ENCODE measurements at regions not wholly inside any gene's neighbourhood (a gene's known extent, or its start where the extent isn't known, plus 50 kb on each side); places are given as distances from the start of the nearest gene placed in this dataset.

DNA sequence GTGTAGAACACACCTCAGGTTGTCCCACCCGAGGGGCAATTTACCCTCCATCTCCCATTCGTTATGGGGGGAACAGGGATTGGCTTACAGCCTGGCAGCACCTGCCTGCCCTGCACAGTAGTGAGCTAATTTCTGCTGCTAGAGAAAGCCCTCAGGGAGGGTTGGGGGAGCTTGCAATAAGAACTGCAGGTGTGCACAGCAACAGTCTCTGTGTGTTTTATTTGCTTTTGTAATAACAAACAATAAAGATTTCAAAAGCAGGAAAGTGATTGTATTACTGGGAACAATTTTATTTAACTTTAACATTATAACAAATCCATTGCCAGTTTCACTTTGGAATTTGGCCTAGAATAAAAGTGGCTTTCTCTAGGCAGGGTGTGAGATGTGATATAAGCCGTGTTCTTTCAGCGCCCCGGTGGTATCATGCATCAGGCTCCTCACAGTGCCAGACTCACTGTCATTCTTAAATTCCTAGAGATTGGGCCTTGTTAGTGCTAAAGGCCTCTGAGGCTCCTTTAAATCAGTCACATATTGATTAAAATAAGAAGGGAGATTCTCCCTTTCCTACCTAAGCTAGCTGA lies 81.1 kb downstream of the RMI1 start:
- H3K79me2 ChIP-seq (ENCODE audit: control insufficient read depth, insufficient read depth, low read length) = no peaks in the 10 kb centered on the region
- no peaks in the 10 kb centered on the region for H3K27me3 ChIP-seq (ENCODE audit: control insufficient read depth in 2 of 2, insufficient read depth in 2 of 2, low read length in 2 of 2)
- no peak overlapping the region for H3K4me2 ChIP-seq (ENCODE audit: insufficient read depth, low read length)
- H3K9ac ChIP-seq (replicated peaks; ENCODE audit: extremely low read depth, insufficient read depth, low read length) = no peak overlapping the region
- H3K9me3 ChIP-seq (replicated peaks; ENCODE audit: control insufficient read depth, insufficient read depth, low read length) = no peaks in the 10 kb centered on the region
- no peak for TF ChIP-seq EZH2 (IDR thresholded peaks at IDR 0.05; ENCODE audit: borderline replicate concordance, low read depth, low read length, severe bottlenecking)
- TF ChIP-seq POLR2AphosphoS5 (IDR thresholded peaks at IDR 0.05; ENCODE audit: insufficient read depth, low read depth, low read length) = no peak
- TF ChIP-seq, protein P1, sequence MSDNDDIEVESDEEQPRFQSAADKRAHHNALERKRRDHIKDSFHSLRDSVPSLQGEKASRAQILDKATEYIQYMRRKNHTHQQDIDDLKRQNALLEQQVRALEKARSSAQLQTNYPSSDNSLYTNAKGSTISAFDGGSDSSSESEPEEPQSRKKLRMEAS (IDR thresholded peaks at IDR 0.05; ENCODE audit: insufficient read depth, insufficient read length) = no peak
- no peak for TF ChIP-seq GATA2 (IDR thresholded peaks at IDR 0.05; ENCODE audit: insufficient read depth, insufficient read length, low read depth, low read length)
- no peak for TF ChIP-seq JUN (IDR thresholded peaks at IDR 0.05; ENCODE audit: borderline replicate concordance, insufficient read depth, insufficient read length, low read depth)
- H3K4me3 ChIP-seq (replicated peaks in 1 of 3; ENCODE audit: insufficient read depth in 1 of 3, low read depth in 1 of 3, low read length in 3 of 3) = no peak overlapping the region
- ChIA-PET POLR2A (no interaction called here), CTCF (no interaction called here)
- H3K36me3 ChIP-seq (ENCODE audit: control insufficient read depth in 2 of 2, extremely low read depth in 1 of 2, insufficient read depth in 2 of 2, low read length in 2 of 2) = no peaks in the 10 kb centered on the region
- dilution Hi-C loops (cut with MboI; ENCODE audit: extremely low pct_ligation_motif_present, low sequenced_read_pairs) = no loop called here
- FAIRE-seq = no peak
- DNase-seq (ENCODE audit: low read depth, low spot score) = no peak
- intact Hi-C loops (cut with micrococcal nuclease) = no loop called here
- no peak overlapping the region for H3K27ac ChIP-seq (ENCODE audit: insufficient read depth, low read depth, low read length)
- H3K9me1 ChIP-seq (replicated peaks; ENCODE audit: control insufficient read depth, extremely low read depth, insufficient read depth, low read length) = no peaks in the 10 kb centered on the region
- no peak overlapping the region for H2AFZ ChIP-seq (ENCODE audit: low read depth, low read length)
- no peaks in the 10 kb centered on the region for H4K20me1 ChIP-seq (replicated peaks; ENCODE audit: control insufficient read depth, extremely low read depth, insufficient read depth, low read length)
- no TSS peak for BruUV-seq (replicated peaks)
- H3K4me1 ChIP-seq (ENCODE audit: control insufficient read depth, extremely low read depth, insufficient read depth, low read length) = no peaks in the 10 kb centered on the region

- BruUV-seq (replicated peaks) = no TSS peak
- TF ChIP-seq EZH2 (IDR thresholded peaks at IDR 0.05; ENCODE audit: borderline replicate concordance, low read depth, low read length, severe bottlenecking) (no peak), JUN (IDR thresholded peaks at IDR 0.05; ENCODE audit: borderline replicate concordance, insufficient read depth, insufficient read length, low read depth) (no peak), FOS (IDR thresholded peaks at IDR 0.05; ENCODE audit: borderline replicate concordance, insufficient read depth, low read length) (no peak), GATA2 (IDR thresholded peaks at IDR 0.05; ENCODE audit: insufficient read depth, insufficient read length, low read depth, low read length) (no peak), POLR2A (IDR thresholded peaks at IDR 0.05; ENCODE audit: low read depth, low read length) (no peak), POLR2AphosphoS5 (IDR thresholded peaks at IDR 0.05; ENCODE audit: insufficient read depth, low read depth, low read length) (no peak), MYC (IDR thresholded peaks at IDR 0.05; ENCODE audit: low read depth, low read length) (no peak)
- TF ChIP-seq, protein P2, sequence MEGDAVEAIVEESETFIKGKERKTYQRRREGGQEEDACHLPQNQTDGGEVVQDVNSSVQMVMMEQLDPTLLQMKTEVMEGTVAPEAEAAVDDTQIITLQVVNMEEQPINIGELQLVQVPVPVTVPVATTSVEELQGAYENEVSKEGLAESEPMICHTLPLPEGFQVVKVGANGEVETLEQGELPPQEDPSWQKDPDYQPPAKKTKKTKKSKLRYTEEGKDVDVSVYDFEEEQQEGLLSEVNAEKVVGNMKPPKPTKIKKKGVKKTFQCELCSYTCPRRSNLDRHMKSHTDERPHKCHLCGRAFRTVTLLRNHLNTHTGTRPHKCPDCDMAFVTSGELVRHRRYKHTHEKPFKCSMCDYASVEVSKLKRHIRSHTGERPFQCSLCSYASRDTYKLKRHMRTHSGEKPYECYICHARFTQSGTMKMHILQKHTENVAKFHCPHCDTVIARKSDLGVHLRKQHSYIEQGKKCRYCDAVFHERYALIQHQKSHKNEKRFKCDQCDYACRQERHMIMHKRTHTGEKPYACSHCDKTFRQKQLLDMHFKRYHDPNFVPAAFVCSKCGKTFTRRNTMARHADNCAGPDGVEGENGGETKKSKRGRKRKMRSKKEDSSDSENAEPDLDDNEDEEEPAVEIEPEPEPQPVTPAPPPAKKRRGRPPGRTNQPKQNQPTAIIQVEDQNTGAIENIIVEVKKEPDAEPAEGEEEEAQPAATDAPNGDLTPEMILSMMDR (IDR thresholded peaks at IDR 0.05; ENCODE audit: extremely low read depth in 1 of 2, insufficient read depth in 1 of 2, low read depth in 1 of 2, low read length in 2 of 2) = no peak
- TF ChIP-seq, protein P1 (IDR thresholded peaks at IDR 0.05; ENCODE audit: insufficient read depth, insufficient read length) = no peak
- no peak overlapping the region for H3K4me3 ChIP-seq (replicated peaks in 1 of 3; ENCODE audit: insufficient read depth in 1 of 3, low read depth in 1 of 3, low read length in 3 of 3)
- DNase-seq (ENCODE audit: low read depth, low spot score) (no peak), FAIRE-seq (no peak)
- H2AFZ ChIP-seq (ENCODE audit: low read depth, low read length) = no peak overlapping the region
- ChIA-PET POLR2A (no interaction called here), CTCF (no interaction called here)
- H3K36me3 ChIP-seq (ENCODE audit: control insufficient read depth in 2 of 2, extremely low read depth in 1 of 2, insufficient read depth in 2 of 2, low read length in 2 of 2) = no peaks in the 10 kb centered on the region
- H3K27ac ChIP-seq (ENCODE audit: insufficient read depth, low read depth, low read length) = no peak overlapping the region
- no peak overlapping the region for H3K9ac ChIP-seq (replicated peaks; ENCODE audit: extremely low read depth, insufficient read depth, low read length)
- no peaks in the 10 kb centered on the region for H3K9me1 ChIP-seq (replicated peaks; ENCODE audit: control insufficient read depth, extremely low read depth, insufficient read depth, low read length)
- no peak overlapping the region for H3K4me2 ChIP-seq (ENCODE audit: insufficient read depth, low read length)
- no peaks in the 10 kb centered on the region for H4K20me1 ChIP-seq (replicated peaks; ENCODE audit: control insufficient read depth, extremely low read depth, insufficient read depth, low read length)
- no peaks in the 10 kb centered on the region for H3K27me3 ChIP-seq (ENCODE audit: control insufficient read depth in 2 of 2, insufficient read depth in 2 of 2, low read length in 2 of 2)
- H3K79me2 ChIP-seq (ENCODE audit: control insufficient read depth, insufficient read depth, low read length) = no peaks in the 10 kb centered on the region
- intact Hi-C loops (cut with micrococcal nuclease) = no loop called here
- no peaks in the 10 kb centered on the region for H3K9me3 ChIP-seq (replicated peaks; ENCODE audit: control insufficient read depth, insufficient read depth, low read length)
- H3K4me1 ChIP-seq (ENCODE audit: control insufficient read depth, extremely low read depth, insufficient read depth, low read length) = no peaks in the 10 kb centered on the region
- dilution Hi-C loops (cut with MboI; ENCODE audit: extremely low pct_ligation_motif_present, low sequenced_read_pairs) = no loop called here
Observed at GRCh38 chr9:84062538-84062937, 81.9 kb downstream of the RMI1 start.

All from endothelial cell of umbilical vein (primary cell).